Islet of Langerhans (tissue), 1 donor: ENCODE measurements at regions not wholly inside any gene's neighbourhood (a gene's known extent, or its start where the extent isn't known, plus 50 kb on each side); places are given as distances from the start of the nearest gene placed in this dataset.

Source experiments
- FAIRE-seq: peaks from one replicate; lab custom pipeline; 2011; peaks lifted over from hg19 to GRCh38; lab: Jason Lieb, UNC

GRCh38 chr4:164509951-164510350 is 244.0 kb upstream of the SMIM31 start:
- no peak for FAIRE-seq

DNA sequence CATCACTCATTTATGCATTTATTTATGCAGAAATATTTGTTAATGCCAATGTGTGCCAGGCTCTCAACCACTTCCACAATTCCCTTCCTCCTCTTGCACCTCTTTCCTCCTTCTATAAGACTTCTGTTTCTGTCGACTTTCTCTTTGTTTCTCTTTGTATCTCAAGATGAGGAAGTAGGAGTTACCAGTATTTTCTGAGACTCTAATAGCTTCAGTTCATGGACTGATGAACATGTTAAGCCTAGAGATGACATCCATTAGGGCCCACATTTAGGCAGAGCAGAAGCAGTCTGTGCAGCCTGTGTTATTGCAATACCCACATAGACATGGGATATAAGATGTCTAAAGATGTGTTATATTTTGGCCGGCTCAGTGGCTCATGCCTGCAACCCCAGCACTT is 241.8 kb upstream of the SMIM31 start:
- FAIRE-seq: no peak

GRCh38 chr4:164514765-164515164 is 239.2 kb upstream of the SMIM31 start:
- no peak for FAIRE-seq

GRCh38 chr4:164524789-164525188 is 229.1 kb upstream of the SMIM31 start:
- no peak for FAIRE-seq

DNA sequence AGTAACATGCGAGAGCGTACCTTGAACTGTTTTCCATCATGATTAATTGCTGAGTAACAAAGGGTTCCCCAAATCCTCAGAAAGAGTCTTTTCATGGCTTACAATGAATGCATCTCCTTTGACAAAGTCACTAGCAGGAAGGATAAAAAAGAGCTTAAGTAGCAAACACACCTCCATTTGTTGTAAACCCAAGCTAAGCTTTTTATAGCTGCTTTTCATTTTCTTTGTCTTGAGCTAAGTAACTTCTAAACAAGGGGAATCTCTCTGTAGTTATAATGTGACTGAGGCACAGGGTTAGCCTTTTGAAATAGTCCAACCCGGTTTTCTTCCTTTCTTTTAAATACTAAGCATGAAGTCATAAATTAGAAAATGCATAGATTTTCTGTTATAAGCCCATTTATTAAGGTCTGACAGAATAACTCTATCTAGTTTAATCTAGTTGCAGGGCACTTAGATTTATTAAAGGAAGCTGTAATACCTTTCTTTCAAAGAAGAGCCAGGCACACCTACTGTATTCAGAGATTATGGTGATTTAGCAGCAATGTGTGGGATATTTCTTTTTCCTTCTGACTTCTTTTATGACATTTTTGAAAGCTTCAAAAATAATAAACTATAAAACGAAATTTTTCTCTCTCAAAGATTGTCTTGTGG is 226.9 kb upstream of the SMIM31 start:
- FAIRE-seq: no peak

DNA sequence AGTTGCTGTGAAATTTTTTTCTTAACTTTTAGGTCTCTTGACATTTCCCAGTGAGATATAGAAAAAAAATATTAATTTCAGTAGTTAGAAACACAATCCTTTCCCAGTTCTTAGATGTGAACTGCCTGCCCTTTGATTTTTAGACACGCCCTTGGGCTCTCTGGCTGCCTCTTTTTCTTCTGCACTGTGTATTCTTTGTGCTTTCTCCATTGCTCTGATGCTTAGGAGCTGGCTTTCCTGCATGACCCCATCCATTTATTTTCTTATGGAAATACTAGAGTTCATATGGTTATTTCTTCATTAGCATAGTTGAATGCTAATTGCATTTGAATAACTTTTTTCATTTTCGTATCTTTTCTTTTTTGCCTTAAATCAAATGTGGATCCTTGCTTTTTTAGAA is 224.9 kb upstream of the SMIM31 start:
- no peak for FAIRE-seq

- no peak for FAIRE-seq
These were observed 224.4 kb upstream of the SMIM31 start for GRCh38 chr4:164529486-164529885.

DNA sequence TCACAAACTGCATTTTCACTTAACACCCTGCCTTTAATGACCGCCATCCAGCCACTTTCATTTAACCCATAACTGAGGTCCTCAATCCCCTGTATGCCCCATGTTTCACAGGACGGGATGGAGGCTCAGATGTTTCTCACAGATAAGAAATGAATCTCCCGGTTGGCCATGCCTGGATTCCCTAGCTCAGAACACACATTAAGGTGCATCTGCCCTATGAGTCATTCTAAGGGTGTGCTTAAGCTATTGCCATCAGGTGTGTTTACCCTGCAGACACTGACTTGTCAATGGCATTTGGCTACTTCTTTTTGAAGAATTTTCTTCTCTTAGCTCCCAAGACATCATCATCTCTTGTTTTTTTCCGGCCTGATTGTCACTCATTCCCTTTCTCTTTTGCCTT is 222.6 kb upstream of the SMIM31 start:
- FAIRE-seq: no peak

DNA sequence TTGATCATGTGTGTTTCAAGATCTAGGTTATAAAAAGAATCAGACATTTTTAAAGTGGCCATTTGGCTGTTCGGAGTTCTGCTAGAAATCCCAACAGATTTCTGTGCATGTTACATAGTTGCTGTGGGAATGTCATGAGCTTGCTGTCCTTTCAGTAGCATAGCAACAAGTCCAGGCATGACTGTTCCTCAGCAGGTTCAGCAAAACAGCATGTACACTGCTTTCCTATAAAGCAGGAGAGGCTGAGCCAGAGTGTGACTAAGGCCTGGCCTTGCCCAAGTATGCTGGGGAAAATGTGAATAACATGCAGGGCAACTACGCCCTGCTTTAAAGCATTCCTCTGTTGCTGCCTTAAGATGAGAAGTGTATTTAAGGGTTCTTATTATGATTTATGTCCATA is 217.1 kb upstream of the SMIM31 start:
- no peak for FAIRE-seq

- FAIRE-seq: no peak
These were observed 215.8 kb upstream of the SMIM31 start for GRCh38 chr4:164538097-164538496.

DNA sequence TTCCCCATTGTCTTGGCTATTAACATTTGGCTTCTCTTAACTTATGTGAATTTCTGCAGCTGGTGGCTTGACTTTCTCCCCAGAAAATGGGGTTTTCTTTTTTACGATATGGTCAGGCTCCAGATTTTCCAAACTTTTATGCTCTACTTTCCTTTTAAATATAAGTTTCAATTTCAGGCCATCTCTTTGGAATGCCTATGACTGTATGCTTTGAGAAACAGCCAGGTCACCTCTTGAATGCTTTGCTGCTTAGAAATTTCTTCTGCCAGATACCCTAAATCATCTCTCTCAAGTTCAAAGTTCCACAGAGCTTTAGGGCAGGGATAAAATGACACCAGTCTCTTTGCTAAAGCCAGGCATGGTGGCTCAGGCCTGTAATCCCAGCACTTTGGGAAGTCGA is 212.9 kb upstream of the SMIM31 start:
- FAIRE-seq: no peak

DNA sequence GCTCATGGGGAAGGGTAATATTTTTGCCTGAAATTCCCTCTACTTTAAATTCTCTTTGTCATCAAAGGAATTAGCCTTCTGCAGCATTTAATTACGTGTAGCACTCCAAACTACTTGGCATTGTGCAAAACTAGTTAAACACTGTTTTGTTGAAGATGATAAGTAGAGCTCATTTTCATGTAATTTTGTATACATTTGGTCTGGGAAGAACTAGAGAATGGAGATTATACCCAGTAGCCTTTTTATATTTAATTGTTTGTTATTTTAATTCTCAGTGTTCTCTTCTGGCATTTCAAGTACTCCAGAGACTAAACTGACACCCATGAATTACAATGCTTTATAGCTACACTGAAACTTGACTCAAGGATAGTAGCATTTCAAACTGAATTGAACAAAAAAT is 211.5 kb upstream of the SMIM31 start:
- FAIRE-seq: no peak

GRCh38 chr4:164550989-164551712 is 202.8 kb upstream of the SMIM31 start:
- no peak for FAIRE-seq

GRCh38 chr4:164551713-164552040 is 202.3 kb upstream of the SMIM31 start:
- FAIRE-seq: no peak

DNA sequence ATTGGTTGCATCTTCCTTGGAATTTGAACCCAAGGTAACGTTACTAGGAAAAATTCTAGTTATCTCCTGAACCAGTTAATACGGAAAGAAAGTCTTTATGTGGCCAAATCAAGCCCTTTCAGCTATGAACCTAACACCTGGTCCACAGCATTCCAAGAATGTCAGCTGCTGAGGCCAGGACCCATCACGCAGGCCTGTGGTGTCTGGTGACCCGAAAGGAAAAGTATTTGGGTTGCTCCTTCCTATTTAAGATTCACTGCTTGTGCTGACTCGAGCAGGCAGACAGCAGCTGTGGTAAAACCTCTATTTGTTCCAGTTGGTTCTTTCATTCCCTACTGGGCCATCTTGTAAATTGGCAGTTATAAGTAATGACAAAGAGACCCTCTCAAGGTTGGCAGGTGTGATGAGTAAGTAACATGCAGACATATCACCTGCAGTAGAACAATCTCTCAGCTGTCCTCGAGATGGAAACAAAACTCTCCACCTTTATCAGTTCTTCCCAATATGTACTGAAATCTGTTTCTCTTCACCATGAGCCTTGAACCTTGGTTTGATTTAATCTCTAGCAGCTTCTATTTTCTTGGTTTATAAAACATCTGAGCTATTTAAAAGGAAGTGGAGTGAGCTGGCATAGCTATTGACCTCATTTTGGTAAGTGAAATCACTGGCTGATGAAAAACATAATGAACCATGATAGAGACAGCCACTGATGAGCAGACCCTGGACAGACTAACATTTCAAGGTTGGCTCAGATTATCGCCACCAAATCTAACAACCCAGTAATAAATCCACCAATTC is 182.1 kb upstream of the SMIM31 start:
- FAIRE-seq: no peak

DNA sequence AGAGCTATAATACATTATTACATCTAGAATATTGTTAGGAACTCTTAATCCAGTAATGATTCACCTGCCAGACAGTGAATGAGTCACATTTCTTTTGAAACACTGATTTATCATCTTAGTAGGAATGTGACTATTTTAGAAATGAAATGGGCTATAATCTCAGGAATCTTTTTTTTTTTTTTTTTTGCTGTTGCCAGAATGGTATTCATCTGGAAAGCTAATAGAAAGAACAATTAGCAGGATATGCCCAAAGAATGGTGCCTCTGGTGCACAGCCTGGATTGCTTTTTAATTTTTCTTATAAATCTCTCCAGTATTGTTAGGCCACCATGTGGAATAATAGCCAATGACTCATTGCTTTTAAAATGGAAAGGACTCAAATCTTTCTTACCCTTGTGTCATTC is 181.1 kb upstream of the SMIM31 start:
- FAIRE-seq: peak; percentile 69

GRCh38 chr4:164575861-164576260 is 178.1 kb upstream of the SMIM31 start:
- no peak for FAIRE-seq

DNA sequence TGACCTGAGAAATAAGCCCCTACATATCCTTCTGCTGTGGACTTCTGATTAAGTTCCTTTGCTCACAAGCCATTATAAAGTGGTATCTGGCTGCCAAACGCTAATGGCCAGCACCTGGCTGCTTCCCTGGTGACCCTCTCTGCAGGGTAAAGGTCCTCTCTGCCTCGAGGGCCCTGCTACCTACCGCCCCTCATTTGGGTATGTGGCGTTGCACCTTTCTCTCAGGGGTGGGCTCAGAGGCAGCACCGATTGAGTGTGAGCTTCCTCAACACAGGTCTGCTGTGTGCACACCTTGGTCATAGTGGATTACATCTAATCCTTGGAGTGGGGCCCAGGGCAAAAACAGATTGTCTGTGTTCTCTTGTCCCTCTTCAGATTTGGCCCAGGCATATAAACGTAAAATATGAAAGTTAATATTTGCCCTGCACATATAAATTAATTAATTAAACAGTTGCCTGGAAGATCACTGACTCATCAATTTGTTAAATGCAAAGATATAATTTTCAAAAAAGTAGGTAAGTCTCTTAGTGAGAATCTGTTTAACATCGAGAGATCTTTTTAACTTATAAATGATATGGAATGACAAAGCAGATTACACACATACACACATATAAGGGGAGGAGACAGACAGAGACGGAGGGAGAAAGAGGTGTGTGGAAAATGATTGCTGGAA is 174.5 kb upstream of the SMIM31 start:
- FAIRE-seq: no peak

DNA sequence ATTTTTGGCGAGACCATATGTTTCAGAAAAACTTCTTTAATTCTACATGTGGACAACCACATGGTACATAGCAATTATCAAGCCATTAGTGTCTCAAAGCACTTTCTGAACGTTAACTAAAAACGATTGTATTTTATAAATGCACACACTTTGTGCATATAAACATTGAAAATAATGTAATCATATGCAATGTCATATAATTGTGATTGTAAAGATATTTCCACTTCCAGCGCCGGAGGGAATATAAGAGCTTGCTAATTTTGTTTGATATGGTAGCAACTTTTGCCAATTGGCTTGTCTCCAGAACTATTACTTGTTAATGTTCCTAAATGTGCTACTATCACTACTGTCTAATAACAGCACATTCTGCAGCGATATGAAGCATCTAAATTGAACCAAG is 162.3 kb upstream of the SMIM31 start:
- FAIRE-seq: no peak

GRCh38 chr4:164595751-164596150 is 158.2 kb upstream of the SMIM31 start:
- FAIRE-seq: no peak

GRCh38 chr4:164596318-164596878 is 157.5 kb upstream of the SMIM31 start:
- FAIRE-seq: no peak

DNA sequence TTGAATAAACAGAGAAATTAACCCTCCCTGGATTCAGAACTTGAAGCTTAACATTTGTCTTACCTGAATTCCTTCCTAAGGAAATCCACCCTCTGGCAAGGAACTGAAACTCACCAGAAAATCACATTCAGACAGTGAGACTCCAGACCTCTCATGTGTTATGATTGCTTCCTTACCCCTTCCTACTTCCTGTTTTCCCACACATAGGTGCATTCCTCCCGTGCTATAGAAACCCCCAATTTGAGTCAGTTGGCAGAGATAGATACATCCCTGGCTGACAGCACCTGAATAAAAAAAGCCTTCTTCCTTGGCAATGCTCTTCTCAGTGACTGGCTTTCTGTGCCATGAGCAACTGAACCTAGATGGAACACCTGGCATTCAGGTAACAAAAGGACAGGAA is 157.0 kb upstream of the SMIM31 start:
- no peak for FAIRE-seq

DNA sequence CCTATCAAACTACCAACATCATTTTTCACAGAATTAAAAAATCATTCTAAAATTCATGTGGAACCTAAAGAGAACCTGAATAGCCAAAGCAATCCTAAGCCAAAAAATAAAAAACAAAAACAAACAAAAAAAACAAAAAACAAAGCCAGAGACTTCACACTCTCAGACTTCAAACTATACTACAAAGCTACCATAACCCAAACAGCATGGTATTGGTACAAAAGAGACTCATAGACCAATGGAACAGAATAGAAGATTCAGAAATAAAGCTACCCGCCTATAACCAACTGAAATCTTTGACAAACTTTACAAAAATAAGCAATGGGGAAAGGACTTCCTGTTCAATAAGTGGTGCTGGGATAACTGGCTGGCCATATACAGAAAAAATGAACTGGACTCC is 152.3 kb upstream of the SMIM31 start:
- no peak for FAIRE-seq
